ENCODE measurements at regions not wholly inside any gene's neighbourhood (a gene's known extent, or its start where the extent isn't known, plus 50 kb on each side); places are given as distances from the start of the nearest gene placed in this dataset.

DNA sequence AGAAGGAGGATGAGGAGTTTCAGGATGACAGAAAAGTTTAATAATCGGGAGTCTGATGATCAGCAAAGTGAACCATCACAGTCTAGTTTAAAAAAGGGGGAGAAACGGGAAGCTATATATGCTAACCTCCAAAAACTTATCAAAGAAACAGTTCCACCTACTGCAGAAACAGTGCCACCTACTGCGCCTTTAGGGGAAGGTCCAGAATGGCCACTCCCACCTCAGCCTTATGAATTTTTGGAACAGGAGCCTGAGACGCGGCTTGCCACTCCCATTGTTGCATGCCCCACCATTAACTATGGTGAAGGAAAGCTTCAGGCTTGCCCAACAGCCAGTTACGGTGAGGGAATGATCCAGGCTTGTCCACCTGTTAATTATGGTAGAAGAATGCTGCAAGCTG is 929.0 kb downstream of the SLITRK6 start:
- intact Hi-C loops (cut with micrococcal nuclease) = no loop called here
- Histone ChIP-seq H2BK5ac (ENCODE audit: low read depth, low read length, poor library complexity, severe bottlenecking) (no peak overlapping the region), H3K14ac (replicated peaks; ENCODE audit: low read depth, low read length) (no peak overlapping the region), H4K20me1 (ENCODE audit: insufficient read depth, low read length) (no peaks in the 10 kb centered on the region), H3K79me1 (ENCODE audit: low read depth in 1 of 2, low read length in 2 of 2) (no peaks in the 10 kb centered on the region), H2BK15ac (ENCODE audit: low read depth, low read length) (no peak overlapping the region), H3K27me3 (ENCODE audit: control insufficient read depth, insufficient read depth, low read length) (no peaks in the 10 kb centered on the region), H3K9me1 (ENCODE audit: insufficient read depth, low read length) (no peaks in the 10 kb centered on the region), H4K5ac (ENCODE audit: low read depth, low read length) (no peak overlapping the region), H3K36me3 (ENCODE audit: control insufficient read depth, insufficient read depth, low read length) (no peaks in the 10 kb centered on the region), H3K4me3 (ENCODE audit: insufficient read depth, low read depth, low read length) (no peak overlapping the region), H3K27ac (ENCODE audit: insufficient read depth, low read length) (no peak overlapping the region), H3K9me3 (ENCODE audit: control insufficient read depth, insufficient read depth, low read length) (no peaks in the 10 kb centered on the region), H2AFZ (replicated peaks; ENCODE audit: low read length, poor library complexity) (no peak overlapping the region), H2BK20ac (ENCODE audit: low read depth, low read length) (no peak overlapping the region), H2BK120ac (ENCODE audit: low read depth, low read length) (no peak overlapping the region), H3K23ac (ENCODE audit: low read depth, low read length) (no peak overlapping the region), H3K18ac (ENCODE audit: low read depth, low read length) (no peak overlapping the region), H3K4me1 (ENCODE audit: control insufficient read depth, insufficient read depth, low read length) (no peaks in the 10 kb centered on the region), H2AK9ac (replicated peaks; ENCODE audit: low read depth, low read length, poor library complexity) (no peak overlapping the region), H2AK5ac (ENCODE audit: low read depth, low read length) (no peak overlapping the region), H3K9ac (ENCODE audit: low read depth, low read length) (no peak overlapping the region), H4K8ac (ENCODE audit: low read depth in 2 of 2, low read length in 2 of 2) (no peak overlapping the region), H3K56ac (ENCODE audit: extremely low read depth, insufficient read depth, low read length) (no peak overlapping the region), H3K4ac (ENCODE audit: low read depth, low read length) (no peak overlapping the region), H3K4me2 (ENCODE audit: low read depth, low read length) (no peak overlapping the region), H4K91ac (ENCODE audit: insufficient read depth, low read depth, low read length) (no peak overlapping the region)
- no CpG with 5 or more reads among the region's 6 CpGs for WGBS, 2 experiments (ENCODE audit: extremely low coverage in 2 of 2, insufficient read length in 1 of 2)
- ChIA-PET CTCF (no interaction called here), POLR2A (ENCODE audit: unreplicated experiment) (no interaction called here)
- dilution Hi-C loops (cut with HindIII; ENCODE audit: low sequenced_read_pairs, unreplicated experiment) = no loop called here
- TF ChIP-seq, protein P1, sequence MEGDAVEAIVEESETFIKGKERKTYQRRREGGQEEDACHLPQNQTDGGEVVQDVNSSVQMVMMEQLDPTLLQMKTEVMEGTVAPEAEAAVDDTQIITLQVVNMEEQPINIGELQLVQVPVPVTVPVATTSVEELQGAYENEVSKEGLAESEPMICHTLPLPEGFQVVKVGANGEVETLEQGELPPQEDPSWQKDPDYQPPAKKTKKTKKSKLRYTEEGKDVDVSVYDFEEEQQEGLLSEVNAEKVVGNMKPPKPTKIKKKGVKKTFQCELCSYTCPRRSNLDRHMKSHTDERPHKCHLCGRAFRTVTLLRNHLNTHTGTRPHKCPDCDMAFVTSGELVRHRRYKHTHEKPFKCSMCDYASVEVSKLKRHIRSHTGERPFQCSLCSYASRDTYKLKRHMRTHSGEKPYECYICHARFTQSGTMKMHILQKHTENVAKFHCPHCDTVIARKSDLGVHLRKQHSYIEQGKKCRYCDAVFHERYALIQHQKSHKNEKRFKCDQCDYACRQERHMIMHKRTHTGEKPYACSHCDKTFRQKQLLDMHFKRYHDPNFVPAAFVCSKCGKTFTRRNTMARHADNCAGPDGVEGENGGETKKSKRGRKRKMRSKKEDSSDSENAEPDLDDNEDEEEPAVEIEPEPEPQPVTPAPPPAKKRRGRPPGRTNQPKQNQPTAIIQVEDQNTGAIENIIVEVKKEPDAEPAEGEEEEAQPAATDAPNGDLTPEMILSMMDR (conservative IDR thresholded peaks at IDR 0.05; ENCODE audit: low read depth, low read length) = 0 out of 2 replicates have a peak, but pooled peaks have one; percentile 17
- no peak for TF ChIP-seq BHLHE40 (IDR thresholded peaks at IDR 0.05; ENCODE audit: low read depth, low read length)
- BruUV-seq (replicated peaks) = no TSS peak
- no peak for ATAC-seq (ENCODE audit: low read depth)
- DNase-seq = no peak
- in situ Hi-C loops (cut with MboI; ENCODE audit: low sequenced_read_pairs) = no loop called here

Data from IMR-90 (cell line).